GM21447 (cell line): ENCODE measurements at regions not wholly inside any gene's neighbourhood (a gene's known extent, or its start where the extent isn't known, plus 50 kb on each side); places are given as distances from the start of the nearest gene placed in this dataset.

ENCODE experiments used
- ATAC-seq: cut with Tn5 transposase; IDR thresholded peaks from one replicate; pipeline ENCODE4 v1.9.1; 2021; ENCODE audit not compliant: unreplicated experiment

- no peak for ATAC-seq
Observed at GRCh38 chr10:4775808-4776207, 50.2 kb upstream of the AKR1E2 start.

- no peak for ATAC-seq
Observed at GRCh38 chr10:4772202-4772570, 53.8 kb upstream of the AKR1E2 start.

- no peak for ATAC-seq
Observed at GRCh38 chr10:4771554-4772201, 54.3 kb upstream of the AKR1E2 start.

GRCh38 chr10:4770801-4771553, 55.0 kb upstream of the AKR1E2 start:
- ATAC-seq: no peak

GRCh38 chr10:4768416-4768815, 57.6 kb upstream of the AKR1E2 start:
- no peak for ATAC-seq

- ATAC-seq: no peak
Observed at GRCh38 chr10:4767033-4767814, 58.8 kb upstream of the AKR1E2 start.

- ATAC-seq: no peak
Observed at GRCh38 chr10:4766454-4766853, 59.6 kb upstream of the AKR1E2 start.

GRCh38 chr10:4765428-4765827, 60.6 kb upstream of the AKR1E2 start:
- ATAC-seq: no peak

GRCh38 chr10:4763960-4764428, 62.0 kb upstream of the AKR1E2 start:
- no peak for ATAC-seq

- ATAC-seq: no peak
Observed at GRCh38 chr10:4763513-4763912, 62.5 kb upstream of the AKR1E2 start.

GRCh38 chr10:4758256-4758655, 67.8 kb upstream of the AKR1E2 start:
- ATAC-seq: no peak

- ATAC-seq: no peak
Observed at GRCh38 chr10:4755286-4755989, 70.6 kb upstream of the AKR1E2 start.

GRCh38 chr10:4754143-4754542, 71.9 kb upstream of the AKR1E2 start:
- ATAC-seq: no peak

- ATAC-seq: no peak
Observed at GRCh38 chr10:4751211-4751610, 74.8 kb upstream of the AKR1E2 start.

GRCh38 chr10:4749271-4749574, 76.8 kb upstream of the AKR1E2 start:
- ATAC-seq: no peak

GRCh38 chr10:4748491-4749270, 77.3 kb upstream of the AKR1E2 start:
- no peak for ATAC-seq

- no peak for ATAC-seq
Observed at GRCh38 chr10:4742217-4742616, 83.8 kb upstream of the AKR1E2 start.

- no peak for ATAC-seq
Observed at GRCh38 chr10:4740471-4740870, 85.5 kb upstream of the AKR1E2 start.

- no peak for ATAC-seq
Observed at GRCh38 chr10:4736608-4737007, 89.4 kb upstream of the AKR1E2 start.

- no peak for ATAC-seq
Observed at GRCh38 chr10:4736183-4736582, 89.8 kb upstream of the AKR1E2 start.

GRCh38 chr10:4733843-4734224, 92.2 kb upstream of the AKR1E2 start:
- no peak for ATAC-seq
